Activated CD4-positive, CD25-positive, alpha-beta regulatory T cell treated with anti-CD3 and anti-CD28 coated beads, Interleukin-2, amount 50 U/mL, for 72 hours (primary cell): ENCODE measurements at regions not wholly inside any gene's neighbourhood (a gene's known extent, or its start where the extent isn't known, plus 50 kb on each side); places are given as distances from the start of the nearest gene placed in this dataset.

Source experiments
- DNase-seq: peaks from one replicate; pipeline ENCODE4 v3.0.0; 2021

GRCh38 chr14:85413836-85414526, 116.0 kb upstream of the FLRT2 start:
- DNase-seq, result no peak

GRCh38 chr14:85415015-85415712, 114.8 kb upstream of the FLRT2 start:
- no peak for DNase-seq

DNA sequence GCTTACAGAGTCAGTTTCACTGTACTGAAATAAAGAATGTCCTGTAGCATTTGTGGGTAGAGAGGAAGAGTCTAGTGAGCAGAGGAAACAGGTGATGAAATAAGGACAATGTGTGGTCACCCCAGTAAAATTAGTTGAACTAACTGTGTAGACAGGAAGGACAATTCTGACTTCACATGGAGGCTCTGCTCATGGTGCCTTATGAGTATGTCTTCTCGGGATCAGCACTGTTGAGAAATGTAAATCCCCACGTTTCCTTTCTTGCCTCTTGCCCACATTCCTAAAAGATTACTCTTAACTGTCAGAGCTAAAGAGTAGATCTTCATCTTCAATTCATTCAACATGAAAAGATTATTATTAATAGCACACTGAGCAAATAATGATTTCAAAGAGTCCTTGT, 113.2 kb upstream of the FLRT2 start:
- DNase-seq, result no peak

GRCh38 chr14:85417396-85417795, 112.5 kb upstream of the FLRT2 start:
- no peak for DNase-seq

- DNase-seq, result no peak
These were observed 111.2 kb upstream of the FLRT2 start for GRCh38 chr14:85418721-85419120.

GRCh38 chr14:85420278-85420677, 109.7 kb upstream of the FLRT2 start:
- no peak for DNase-seq

- no peak for DNase-seq
These were observed 109.2 kb upstream of the FLRT2 start for GRCh38 chr14:85420707-85421106.

GRCh38 chr14:85421186-85421877, 108.6 kb upstream of the FLRT2 start:
- DNase-seq, result no peak

DNA sequence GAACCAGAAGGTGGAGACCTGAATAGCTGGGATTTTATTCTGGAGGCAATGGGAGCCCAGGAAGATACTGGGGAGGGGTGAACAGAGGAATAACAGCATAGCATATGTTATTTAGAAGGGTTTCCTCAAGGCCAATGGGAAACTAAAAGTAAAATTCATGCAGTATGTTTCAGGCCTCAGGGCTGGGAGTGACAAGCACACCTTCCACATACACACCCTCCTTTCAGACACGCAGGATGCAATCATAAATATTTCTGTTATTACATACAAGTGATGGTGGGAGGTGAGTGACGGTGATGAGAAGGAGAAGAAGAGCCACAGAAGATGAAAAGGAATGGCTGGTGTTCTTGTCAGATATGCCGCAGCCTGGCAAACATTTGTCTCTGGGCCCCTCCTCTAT, 106.1 kb upstream of the FLRT2 start:
- no peak for DNase-seq

DNA sequence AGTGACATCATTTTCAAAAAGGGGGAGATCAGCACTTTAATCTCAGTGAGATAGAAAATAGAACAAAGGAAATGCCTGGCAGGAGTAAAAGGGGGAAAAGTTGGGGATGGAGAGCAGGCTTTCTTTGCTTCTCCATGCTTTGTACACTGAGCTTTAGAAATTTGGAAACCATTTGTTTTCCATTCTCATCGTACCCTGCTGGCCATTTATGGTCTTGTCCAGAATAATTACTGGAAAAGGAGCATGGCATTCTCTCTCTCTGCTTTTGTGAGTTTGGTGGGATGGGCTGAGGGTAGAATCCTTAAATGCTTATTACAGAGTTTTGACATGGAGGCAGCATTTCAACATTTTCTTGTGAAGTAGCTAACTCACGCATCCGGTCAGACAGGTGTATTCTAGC, 104.4 kb upstream of the FLRT2 start:
- no peak for DNase-seq

- no peak for DNase-seq
These were observed 103.6 kb upstream of the FLRT2 start for GRCh38 chr14:85426068-85426935.

DNA sequence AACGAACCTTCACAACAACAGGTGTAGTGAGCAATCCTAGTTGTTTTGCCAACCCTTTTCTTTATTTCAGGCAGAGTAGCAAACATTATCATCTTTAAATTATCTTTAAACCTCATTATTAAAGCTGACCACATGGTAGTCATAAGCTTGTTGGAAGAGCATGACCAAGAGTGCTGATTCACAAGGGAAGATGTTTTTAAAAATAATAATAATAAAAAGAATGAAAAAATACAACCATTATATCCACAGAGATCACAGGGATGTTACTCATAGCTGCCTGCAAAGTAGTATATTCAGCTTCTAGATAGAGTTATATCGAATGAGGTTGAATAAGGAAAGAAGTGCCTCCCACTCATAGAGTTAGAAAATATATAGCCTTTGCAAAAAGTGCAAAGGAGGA, 101.0 kb upstream of the FLRT2 start:
- no peak for DNase-seq

DNA sequence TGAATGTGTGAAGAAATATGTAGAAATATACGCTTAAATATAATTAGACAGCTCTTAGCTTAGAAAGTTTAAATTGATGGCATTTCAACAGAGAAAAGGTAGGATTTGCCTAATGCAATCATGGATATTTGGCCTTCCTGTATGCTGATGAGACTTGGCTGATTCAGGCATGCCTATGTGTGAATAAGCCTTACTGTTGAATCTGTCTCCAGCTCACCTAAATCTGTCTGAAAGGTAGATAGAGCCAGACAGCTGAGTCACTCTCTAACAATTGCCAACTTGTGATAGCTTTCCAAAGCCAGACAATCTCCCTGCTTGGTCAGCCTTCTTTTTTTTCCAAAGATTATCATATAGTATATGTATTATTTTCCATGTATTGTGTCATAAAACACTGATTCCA, 92.8 kb upstream of the FLRT2 start:
- no peak for DNase-seq

GRCh38 chr14:85438001-85438400, 91.9 kb upstream of the FLRT2 start:
- no peak for DNase-seq

GRCh38 chr14:85438481-85438942, 91.4 kb upstream of the FLRT2 start:
- no peak for DNase-seq

- no peak for DNase-seq
These were observed 90.1 kb upstream of the FLRT2 start for GRCh38 chr14:85439696-85440328.

- no peak for DNase-seq
These were observed 87.9 kb upstream of the FLRT2 start for GRCh38 chr14:85441909-85442643.

GRCh38 chr14:85442996-85443395, 86.9 kb upstream of the FLRT2 start:
- no peak for DNase-seq

DNA sequence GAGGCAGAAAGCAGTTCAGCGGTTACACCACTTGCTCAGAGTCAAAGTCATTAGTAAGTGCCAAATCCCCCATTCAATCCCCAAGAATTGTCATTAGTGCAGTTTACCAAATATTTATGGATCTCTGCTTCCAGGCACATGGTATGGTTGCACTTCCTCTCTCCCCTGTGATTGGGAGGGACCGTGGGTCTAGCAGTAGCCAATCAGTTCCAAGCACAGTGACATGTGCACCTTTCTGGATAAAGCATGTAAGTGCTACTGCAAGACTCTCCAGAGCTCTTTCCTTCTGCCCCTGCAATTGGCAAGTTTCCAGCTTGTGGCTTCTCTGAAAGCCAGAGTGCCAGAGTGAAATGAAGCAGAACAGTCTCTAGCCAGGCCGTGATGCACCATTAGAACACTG, 85.3 kb upstream of the FLRT2 start:
- DNase-seq, result no peak

DNA sequence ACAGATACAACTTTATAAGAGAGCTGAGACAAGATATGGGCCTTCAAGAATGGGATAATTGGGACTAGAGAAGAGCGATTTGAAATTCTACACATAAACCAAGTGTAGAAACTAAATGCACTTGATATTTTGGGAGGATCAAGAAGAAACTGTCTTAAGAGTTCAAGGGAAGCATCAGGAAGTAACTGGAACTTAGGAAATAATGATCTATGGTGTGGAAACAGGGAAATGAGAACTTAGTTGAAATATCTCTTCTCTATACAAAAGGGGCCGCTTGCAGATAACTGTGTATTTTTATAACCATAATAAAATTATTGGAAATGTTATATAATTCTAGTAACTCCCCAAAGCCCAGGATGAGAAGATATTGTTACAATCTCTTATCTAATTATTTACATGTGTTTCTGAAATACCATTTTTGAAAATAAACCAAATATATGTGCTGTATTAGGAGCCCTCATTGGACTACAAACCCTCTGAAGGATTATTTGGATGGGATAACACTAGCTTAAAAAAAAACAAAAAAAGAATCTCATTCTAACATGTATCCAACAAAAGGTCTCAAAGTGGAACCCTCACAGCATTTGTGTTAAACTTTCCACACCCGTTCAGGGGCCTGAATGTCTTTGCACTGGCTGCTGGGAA, 84.7 kb upstream of the FLRT2 start:
- DNase-seq, result no peak

- DNase-seq, result no peak
These were observed 82.1 kb upstream of the FLRT2 start for GRCh38 chr14:85447883-85448282.
